Activated CD8-positive, alpha-beta memory T cell treated with anti-CD3 and anti-CD28 coated beads for 36 hours (primary cell): ENCODE measurements at regions not wholly inside any gene's neighbourhood (a gene's known extent, or its start where the extent isn't known, plus 50 kb on each side); places are given as distances from the start of the nearest gene placed in this dataset.

Source experiments
- CTCF ChIA-PET: fragments of 350-600 bp; sonication (Branson Sonifier 250); formaldehyde crosslinking; loops from one replicate; lab custom pipeline; 2021; ENCODE audit warnings: antibody characterized with exemption; lab: Charles Lee
- POLR2A ChIA-PET: fragments of 350-600 bp; sonication (Branson Sonifier 250); formaldehyde crosslinking; loops from one replicate; lab custom pipeline; 2021; ENCODE audit warnings: antibody characterized with exemption; lab: Charles Lee

GRCh38 chr22:49057910-49058309, 769.8 kb downstream of the BRD1 start:
- CTCF ChIA-PET: no interaction called here
- POLR2A ChIA-PET: no interaction called here

- CTCF ChIA-PET: no interaction called here
- POLR2A ChIA-PET: no interaction called here
Observed at GRCh38 chr22:49056301-49056700, 771.4 kb downstream of the BRD1 start.

GRCh38 chr22:49055406-49055805, 772.3 kb downstream of the BRD1 start:
- POLR2A ChIA-PET: no interaction called here
- CTCF ChIA-PET: no interaction called here

DNA sequence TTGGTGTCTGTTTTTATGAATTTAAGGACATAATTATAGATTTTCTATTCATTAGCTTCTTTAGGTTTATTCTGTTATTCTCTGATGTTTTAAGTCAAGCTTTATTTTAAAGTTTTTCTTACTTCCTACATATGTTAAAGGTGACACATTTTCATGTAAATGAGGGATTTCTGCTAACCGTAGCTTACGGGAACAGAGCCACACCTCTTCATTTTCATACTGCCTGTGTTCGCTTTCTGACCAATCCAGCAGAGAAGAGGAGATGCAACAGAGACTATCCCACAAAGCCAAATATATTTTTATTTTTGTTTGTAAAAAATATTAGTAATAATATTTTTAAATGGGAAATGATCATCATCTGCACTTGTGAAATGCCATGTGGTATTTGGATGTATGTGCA, 774.1 kb downstream of the BRD1 start:
- ChIA-PET POLR2A (no interaction called here), CTCF (no interaction called here)

DNA sequence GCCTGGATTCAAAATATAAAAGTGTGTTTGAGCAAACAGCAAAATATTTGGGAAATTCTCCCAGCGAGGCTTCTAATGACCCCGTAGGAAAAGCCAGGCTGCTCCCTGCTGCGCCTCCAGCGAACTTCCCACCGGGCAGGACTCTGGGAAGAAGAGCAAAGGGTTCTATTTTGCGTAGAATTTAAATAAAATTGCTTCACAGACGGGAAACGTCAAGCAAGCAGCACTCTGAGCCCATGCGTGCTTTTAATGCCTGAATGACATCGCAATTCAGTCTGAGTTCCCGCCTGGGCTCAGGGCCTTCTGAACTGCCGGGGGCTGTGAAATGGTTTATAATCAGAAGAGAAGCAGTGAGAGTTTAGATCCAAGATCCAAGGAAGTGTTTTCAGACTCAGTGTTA, 775.1 kb downstream of the BRD1 start:
- ChIA-PET CTCF (no interaction called here), POLR2A (no interaction called here)

- POLR2A ChIA-PET: no interaction called here
- CTCF ChIA-PET: no interaction called here
Observed at GRCh38 chr22:49052023-49052538, 775.6 kb downstream of the BRD1 start.

- ChIA-PET POLR2A (no interaction called here), CTCF (no interaction called here)
Observed at GRCh38 chr22:49051491-49052022, 776.1 kb downstream of the BRD1 start.

GRCh38 chr22:49049691-49050090, 778.0 kb downstream of the BRD1 start:
- ChIA-PET CTCF (interaction anchor here (1.7 kb wide), 1 partner anchor 256 kb away, joined by 4 read pairs; no protein-coding TSS in a partner anchor), POLR2A (no interaction called here)

GRCh38 chr22:49048591-49048990, 779.1 kb downstream of the BRD1 start:
- ChIA-PET POLR2A (no interaction called here), CTCF (no interaction called here)

GRCh38 chr22:49047447-49047846, 780.2 kb downstream of the BRD1 start:
- POLR2A ChIA-PET: no interaction called here
- CTCF ChIA-PET: interaction anchor here (1.3 to 2.4 kb wide), 2 partner anchors 18 to 257 kb away, joined by 3 to 10 read pairs; no protein-coding TSS in a partner anchor

DNA sequence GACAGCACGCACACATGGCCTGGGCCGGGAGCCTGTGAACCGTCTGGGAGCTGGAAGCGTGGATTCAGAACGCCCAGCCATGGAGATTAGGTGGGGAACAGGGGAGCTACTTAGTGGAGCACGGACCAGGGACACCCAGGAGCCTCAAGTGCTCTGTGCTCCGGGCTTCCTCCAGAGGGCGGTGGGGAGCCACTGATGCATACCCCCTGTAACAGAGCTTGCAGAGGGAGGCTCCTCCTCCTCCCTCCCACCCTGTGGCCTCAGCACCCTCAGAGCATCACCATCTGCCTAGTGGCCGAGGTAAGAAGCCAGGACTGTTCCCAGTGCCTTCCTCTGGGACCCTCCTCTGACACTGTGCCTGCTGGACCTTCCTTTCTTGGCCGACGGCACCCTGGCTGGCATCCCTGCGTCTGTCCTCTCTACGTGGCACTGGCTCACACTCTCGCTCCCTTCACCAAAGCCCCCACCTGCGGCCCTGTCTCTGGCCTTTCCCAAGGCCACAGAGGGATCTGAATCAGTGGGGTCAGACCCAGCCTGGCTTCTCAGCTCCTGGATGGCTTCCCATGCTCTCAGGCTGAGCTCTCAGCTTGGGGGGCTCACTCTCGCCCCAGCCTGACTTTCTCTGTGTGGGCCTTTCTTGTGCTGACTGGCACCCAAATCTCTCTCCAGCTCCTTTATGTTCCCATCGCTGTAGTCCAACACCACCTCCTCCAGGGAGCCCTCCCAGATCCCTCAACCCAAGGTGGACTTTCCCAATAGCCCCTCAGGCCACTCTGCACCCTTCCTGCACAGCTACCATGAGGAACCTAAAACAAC, 780.9 kb downstream of the BRD1 start:
- CTCF ChIA-PET: interaction anchor here (1.3 to 2.4 kb wide), 2 partner anchors 19 to 258 kb away, joined by 3 to 10 read pairs; no protein-coding TSS in a partner anchor
- POLR2A ChIA-PET: no interaction called here

DNA sequence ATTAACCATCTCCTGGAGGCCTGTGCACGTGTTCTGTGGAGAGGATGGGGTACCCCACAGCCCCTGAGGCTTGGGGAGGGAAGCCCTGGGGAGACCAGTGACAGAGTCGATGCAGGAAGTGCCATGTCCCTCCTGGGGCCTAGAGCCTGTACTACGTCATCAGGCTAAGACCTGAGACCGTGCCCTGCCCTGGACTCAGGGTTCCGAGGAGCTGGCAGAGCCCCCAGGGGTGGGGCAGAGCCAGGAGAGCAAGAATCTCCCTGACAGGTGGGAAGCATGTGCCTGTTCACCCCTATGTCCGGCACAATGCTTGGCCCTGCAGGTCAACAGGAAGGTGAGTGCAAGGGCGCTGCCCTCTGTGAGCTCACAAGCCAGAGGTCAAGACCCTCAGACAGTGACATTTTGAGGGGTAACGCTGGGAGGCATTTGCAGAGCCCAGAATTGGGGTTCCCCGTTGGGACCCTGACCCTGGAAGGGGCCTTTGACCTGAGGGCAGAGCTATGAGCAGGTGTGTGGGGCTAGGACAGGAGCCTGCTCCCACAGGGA, 781.6 kb downstream of the BRD1 start:
- POLR2A ChIA-PET: no interaction called here

GRCh38 chr22:49045276-49045675, 782.4 kb downstream of the BRD1 start:
- ChIA-PET POLR2A (no interaction called here), CTCF (interaction anchor here (0.8 kb wide), 1 partner anchor 260 kb away, joined by 3 read pairs; no protein-coding TSS in a partner anchor)

More for the DNA sequence above, 781.6 kb downstream of the BRD1 start:
- CTCF ChIA-PET: interaction anchor here (1.3 to 2.4 kb wide), 2 partner anchors 20 to 259 kb away, joined by 3 to 10 read pairs; no protein-coding TSS in a partner anchor

DNA sequence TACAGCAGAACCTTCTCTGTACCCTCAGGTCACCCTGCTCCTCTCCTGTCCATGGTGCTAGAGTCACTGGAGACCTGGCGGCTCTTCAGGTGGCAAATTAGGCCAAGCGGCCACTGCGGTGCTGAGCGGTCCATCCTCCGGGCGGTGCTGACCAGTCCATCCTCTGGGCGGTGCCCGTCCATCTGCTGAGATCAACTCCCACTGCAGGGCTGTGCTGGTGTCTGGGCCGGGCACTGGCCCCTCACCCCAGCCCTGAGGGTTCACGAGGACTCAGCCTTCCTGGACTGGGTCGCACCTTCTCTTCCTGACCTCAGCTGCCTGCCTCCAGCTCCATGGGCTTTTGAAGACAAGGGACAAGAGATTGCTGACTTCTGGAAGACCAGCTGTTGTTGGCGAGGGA, 782.9 kb downstream of the BRD1 start:
- CTCF ChIA-PET: interaction anchor here (0.8 kb wide), 1 partner anchor 260 kb away, joined by 3 read pairs; no protein-coding TSS in a partner anchor

DNA sequence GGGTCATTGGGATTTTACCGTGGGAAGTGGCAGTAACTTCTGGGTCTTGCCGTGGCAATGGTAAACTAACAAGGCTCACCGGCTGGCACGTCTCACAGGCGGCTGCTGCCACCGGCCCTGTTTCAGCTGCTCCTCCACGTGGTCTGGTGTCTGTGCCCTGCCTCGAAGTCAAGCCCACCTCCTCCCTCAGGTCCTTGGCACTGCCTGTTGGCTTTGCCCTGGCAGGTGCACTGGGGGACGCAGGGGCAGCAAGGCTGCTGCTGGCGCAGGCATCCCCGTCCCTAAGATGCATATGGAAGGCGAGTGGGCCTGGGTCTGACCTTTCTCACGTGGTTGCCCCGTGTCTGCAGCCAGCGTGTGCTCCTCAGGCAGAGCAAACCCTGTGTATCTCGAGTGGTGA, 783.6 kb downstream of the BRD1 start:
- ChIA-PET CTCF (no interaction called here), POLR2A (no interaction called here)

More for the DNA sequence above, 782.9 kb downstream of the BRD1 start:
- POLR2A ChIA-PET: no interaction called here

DNA sequence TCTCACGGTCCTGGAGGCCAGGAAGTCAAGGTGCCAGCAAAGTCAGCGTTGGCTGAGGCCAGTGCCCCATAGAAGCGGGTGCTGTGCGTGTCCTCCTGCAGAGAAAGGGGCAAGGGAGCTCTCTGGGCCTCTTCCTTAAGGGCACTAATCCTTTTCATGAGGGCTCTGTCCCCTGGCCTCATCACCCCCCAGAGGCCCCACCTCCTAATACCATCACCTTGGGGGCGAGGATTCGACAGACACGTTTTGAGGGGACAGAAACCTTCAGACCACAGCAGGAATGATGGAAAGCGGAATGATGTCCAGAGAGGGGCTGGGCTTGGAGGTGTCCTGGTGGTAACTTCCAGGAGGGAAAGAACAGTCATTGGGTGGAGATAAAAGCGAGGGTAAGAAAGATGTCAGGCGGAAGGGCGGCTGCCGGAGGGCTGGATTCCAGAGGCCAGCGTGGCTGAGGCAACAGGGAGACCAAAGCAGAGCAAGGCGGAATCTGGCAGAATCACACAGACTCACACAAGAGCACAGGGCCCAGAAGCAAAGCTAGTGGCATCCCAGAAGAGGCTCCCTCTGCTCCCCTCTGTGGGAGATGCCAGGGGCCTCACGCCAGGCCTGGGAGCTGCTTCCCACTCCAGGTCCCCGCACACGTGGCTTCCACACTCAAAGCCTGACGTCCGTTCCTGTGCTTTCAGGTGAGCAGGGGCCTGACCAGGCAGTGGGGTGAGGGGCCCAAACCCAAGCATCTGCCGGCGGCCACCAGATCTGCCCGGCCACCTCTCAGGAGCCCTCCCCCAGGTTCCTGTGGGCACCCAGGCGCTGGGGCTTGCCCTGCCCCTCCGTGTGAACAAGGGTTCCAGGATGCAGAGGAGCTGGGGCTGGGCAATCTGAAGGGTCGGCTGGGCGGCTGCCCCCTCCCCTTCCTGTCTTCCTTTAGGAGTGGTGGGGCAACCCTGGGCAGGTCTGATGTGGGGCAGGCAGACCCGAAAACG, 784.5 kb downstream of the BRD1 start:
- CTCF ChIA-PET: no interaction called here
- POLR2A ChIA-PET: no interaction called here

GRCh38 chr22:49042066-49042465, 785.6 kb downstream of the BRD1 start:
- ChIA-PET POLR2A (no interaction called here), CTCF (no interaction called here)

DNA sequence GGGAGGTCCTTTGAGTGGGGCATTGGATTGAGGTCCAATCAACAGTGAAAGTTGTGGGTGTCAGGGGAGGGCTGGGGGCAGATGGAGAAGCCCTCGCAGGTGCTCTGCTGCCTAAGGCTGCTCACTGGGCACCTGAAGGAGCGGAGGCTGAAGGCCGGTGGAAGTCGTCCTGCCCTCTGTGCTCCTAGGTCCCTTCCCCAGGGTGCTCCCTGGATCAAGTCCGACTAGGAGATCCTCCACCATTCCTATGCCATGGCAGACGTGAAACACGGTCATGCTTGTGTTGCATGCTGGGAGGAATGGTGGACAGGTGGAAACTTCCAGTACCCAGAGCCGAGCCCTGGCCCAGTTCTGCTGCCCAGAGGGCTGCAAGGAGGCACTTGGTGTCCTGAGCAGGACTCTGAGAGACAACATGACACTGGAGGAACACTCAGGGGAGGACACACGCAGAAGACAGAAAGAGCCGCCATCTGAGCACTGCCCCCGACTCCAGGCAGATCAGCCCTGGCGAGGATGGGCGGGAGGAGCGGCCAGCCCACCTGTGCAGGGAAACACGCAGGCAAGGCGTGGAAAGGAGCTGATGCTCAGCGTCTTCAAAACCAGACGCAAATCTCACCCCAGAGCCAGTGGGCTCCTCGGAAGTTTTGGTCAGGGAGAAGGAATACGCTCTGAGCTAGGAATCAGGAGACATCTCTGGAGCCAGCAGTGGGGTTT, 786.8 kb downstream of the BRD1 start:
- CTCF ChIA-PET: no interaction called here

DNA sequence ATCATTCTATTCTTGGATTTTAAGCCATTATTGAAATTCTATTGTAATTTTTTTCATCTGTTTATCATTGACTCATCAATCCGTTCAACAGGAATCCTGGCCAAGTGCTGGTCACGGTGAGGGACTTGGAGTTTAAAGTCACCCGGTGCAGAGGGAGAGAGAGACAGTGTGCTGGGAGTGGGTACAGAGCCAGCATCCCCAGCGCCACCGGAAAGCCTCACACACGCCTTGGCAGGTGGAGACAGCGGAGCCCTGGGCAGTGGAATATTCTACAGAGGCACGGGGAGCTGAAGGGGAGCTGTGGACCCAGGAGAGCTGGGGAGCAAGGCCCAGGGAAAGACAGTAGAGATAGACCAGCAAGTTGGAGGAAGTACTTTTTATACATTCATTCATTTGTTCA, 787.6 kb downstream of the BRD1 start:
- POLR2A ChIA-PET: no interaction called here
- CTCF ChIA-PET: no interaction called here

More for the DNA sequence above, 786.8 kb downstream of the BRD1 start:
- POLR2A ChIA-PET: no interaction called here
